ENCODE measurements at regions not wholly inside any gene's neighbourhood (a gene's known extent, or its start where the extent isn't known, plus 50 kb on each side); places are given as distances from the start of the nearest gene placed in this dataset.

DNA sequence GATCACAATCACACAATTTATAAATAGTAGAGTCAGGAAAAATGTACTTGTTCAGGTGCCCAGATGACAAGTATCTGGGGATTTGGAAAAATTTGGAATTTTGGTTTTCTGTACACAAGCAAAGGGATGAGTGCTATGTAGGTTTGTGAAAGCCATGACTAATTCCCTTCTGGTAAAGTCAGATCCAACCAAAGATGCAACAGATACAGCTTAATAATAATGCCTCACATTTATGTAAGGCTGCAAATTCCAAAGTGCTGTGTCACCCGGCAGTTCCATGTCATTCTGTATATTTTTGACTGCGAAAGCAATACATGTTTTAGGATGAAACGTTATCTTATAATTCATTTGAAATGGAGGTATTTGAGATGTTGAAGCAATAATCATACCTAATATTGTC lies 102.7 kb upstream of the AGBL1 start:
- DNase-seq (ENCODE audit: low read depth in 2 of 2) = no peak

DNA sequence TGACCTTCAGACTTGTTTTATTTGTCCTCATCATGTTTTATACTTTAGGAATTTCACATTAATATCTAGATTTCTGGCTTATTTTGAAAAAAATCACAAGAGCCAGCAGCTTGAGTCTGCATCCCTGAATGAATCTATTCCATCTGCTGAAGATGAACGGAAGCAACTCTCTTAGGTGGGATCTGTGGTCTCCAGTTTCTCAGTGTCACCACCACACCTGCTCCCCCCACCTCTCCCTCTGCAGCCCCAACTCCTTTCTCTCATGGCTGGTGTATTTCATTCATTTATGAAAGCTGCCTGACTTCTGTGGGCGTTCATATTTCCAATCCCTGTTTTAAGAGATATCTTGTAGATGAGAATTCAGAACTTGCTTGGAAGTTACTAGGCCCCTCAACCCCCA lies 102.1 kb upstream of the AGBL1 start:
- DNase-seq (ENCODE audit: low read depth in 2 of 2) = no peak

- DNase-seq (ENCODE audit: low read depth in 2 of 2) = no peak
Measured at GRCh38 chr15:85979929-85980328, 99.7 kb upstream of the AGBL1 start.

GRCh38 chr15:85980946-85981345 lies 98.7 kb upstream of the AGBL1 start:
- DNase-seq (ENCODE audit: low read depth in 2 of 2) = no peak

GRCh38 chr15:85984241-85984640 lies 95.4 kb upstream of the AGBL1 start:
- DNase-seq (ENCODE audit: low read depth in 2 of 2) = no peak

DNA sequence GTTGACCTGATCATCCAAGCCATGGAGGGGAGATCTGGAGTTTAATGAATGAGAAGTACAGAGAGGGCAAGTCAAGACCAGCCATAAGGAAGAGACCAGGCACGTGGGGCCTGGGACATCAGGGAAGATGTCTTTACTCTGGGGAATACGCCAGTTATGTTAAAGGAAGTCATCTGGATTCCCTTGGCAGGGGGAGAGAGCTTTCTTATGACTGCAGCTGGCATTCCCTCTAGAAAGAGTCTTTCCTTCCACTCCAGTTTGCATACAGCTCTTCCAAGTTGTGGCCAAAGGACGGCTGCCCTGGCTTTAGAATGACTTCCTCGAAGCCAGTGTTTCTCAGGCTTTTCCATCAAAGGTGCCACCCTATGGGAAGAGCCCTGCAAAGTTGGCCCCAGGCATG lies 93.6 kb upstream of the AGBL1 start:
- no peak for DNase-seq (ENCODE audit: low read depth in 2 of 2)

- DNase-seq (ENCODE audit: low read depth in 2 of 2) = no peak
Measured at GRCh38 chr15:85986741-85987140, 92.9 kb upstream of the AGBL1 start.

- DNase-seq (ENCODE audit: low read depth in 2 of 2) = no peak
Measured at GRCh38 chr15:85988741-85989140, 90.9 kb upstream of the AGBL1 start.

GRCh38 chr15:85992224-85992623 lies 87.4 kb upstream of the AGBL1 start:
- no peak for DNase-seq (ENCODE audit: low read depth in 2 of 2)

GRCh38 chr15:85993116-85993515 lies 86.6 kb upstream of the AGBL1 start:
- no peak for DNase-seq (ENCODE audit: low read depth in 2 of 2)

DNA sequence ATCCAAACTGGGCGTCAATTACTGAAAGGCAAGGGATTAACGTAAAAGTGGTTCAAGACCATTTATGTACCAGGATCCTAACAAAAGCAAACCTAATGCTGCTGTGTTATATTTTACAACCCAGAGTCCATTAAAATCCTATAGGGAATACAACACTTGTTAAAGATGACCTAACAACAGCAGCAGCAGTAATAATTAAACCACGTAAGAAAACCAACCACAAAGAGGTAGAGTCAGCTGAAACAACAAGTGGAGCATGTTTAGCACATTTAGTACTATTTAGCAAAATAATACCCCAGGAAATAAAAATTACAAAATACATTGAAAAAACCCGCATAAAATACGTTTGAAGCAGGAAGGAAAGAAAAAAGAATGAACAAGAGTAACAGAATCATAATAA lies 82.1 kb upstream of the AGBL1 start:
- no peak for DNase-seq (ENCODE audit: low read depth in 2 of 2)

DNA sequence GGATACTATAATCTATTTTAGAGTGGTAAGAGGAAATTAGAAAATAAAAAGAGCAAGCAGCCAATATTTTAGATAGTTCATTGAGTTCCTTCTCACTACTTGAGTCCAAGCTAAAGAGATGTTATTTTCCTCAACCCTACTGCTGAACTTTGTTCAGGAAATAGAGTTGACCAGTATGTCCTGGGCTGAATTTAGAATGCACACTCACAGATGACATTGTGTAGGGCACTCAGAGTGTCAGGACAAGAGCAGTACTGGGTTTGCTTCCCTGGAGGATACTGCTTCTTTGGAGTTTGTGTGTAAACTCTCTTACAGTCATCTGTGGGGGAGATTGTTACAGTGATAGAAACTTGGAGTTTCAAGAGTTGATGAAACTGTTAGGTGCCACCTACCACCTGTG lies 80.0 kb upstream of the AGBL1 start:
- DNase-seq (ENCODE audit: low read depth in 2 of 2) = no peak

- DNase-seq (ENCODE audit: low read depth in 2 of 2) = no peak
Measured at GRCh38 chr15:86001200-86001599, 78.5 kb upstream of the AGBL1 start.

DNA sequence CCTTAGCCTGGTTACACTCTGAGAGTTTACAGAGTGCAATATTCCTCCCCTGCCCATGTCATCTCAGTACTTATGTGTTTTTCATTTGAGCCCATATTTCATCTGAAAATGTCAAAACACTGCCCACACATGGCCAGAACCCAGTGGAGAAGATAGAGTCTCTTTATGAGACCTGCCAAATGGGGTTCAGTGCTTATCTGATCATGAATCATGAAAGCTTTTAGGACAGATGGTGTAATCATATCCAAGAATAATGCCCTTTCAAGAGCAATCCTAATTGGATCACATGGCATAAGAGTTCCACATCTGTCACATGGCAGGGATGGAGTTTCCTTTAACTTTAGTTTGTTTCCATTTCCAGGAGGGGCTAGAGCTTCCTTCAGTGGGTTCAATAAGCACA lies 77.2 kb upstream of the AGBL1 start:
- no peak for DNase-seq (ENCODE audit: low read depth in 2 of 2)

DNA sequence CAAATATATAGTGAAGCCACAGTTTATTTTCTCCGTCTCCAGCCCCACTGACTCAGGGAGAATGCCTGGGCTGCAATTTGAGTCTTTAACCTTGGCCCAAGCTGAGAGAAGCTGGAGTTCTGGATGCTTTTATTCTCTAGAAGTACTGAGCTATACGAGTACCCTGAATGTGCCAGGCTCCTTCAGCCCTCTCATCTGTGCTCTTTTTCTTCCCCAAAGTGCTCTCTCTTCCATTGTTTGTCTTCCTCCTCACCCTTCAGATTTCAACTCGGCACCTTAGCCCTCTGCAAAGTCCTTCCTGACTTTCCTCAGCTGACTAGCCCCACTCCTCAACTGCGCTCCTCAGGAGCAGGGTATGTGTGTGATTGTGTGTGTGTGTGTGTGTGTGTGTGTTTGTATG lies 75.6 kb upstream of the AGBL1 start:
- no peak for DNase-seq (ENCODE audit: low read depth in 2 of 2)

DNA sequence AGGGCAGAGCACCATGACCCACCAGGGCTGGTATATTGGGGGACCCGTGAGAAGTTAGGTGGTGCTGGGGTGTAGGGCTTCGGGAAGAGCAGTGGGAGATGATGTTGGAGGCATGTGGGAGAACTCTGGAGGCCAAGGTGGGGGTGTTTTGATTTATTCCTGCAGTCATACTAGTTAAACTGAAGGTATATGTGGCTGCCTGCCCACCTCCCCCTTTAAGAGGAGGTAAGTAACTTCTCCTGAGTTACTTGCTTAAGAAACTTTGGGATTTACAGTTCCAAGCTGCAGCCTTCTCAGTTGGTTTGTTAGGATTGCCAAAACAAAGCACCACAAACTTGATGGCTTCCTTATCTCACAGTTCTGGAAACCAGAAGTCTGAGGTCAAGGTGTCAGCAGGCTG lies 73.1 kb upstream of the AGBL1 start:
- DNase-seq (ENCODE audit: low read depth in 2 of 2) = no peak

GRCh38 chr15:86009727-86010126 lies 69.9 kb upstream of the AGBL1 start:
- no peak for DNase-seq (ENCODE audit: low read depth in 2 of 2)

DNA sequence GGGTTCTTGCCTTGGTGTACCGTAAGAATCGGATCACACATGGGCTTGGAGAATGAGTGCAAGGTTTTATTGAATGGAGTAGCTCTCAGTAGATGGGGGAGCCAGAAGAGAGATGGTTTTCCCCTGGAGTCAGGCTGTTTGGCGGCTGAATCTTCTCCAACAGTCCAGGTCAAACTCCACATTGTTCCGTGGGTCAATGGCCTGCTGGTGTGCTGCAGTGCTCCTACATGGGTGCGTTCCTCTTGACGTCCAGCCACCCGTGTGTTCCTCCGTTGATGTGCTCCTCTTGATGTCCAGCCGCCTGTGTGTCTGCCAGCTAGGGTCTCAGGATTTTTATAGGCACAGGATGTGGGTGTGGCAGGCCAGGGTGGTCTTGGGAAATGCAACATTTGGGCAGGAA lies 69.3 kb upstream of the AGBL1 start:
- no peak for DNase-seq (ENCODE audit: low read depth in 2 of 2)

GRCh38 chr15:86010891-86011290 lies 68.8 kb upstream of the AGBL1 start:
- no peak for DNase-seq (ENCODE audit: low read depth in 2 of 2)

DNA sequence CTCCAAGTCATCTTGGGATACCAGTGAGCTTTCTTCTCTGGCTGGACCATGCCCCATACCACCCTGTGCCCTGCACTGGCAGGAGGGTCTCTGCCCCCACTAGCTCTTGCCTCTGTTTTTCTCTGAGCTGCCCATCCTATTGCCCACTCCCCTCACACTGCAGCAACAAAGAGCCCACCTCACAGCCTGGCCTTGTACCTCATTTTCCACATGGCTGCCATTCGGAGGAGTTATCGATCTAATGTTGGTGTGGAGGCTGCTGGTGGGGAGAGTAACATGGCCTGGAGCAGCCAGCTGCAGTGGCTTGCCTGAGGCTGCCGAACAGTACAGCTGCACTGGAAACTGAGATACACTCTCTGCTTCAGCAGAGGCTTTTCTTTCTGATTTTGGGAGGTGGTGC lies 65.7 kb upstream of the AGBL1 start:
- DNase-seq (ENCODE audit: low read depth in 2 of 2) = no peak

GRCh38 chr15:86016750-86017149 lies 62.9 kb upstream of the AGBL1 start:
- no peak for DNase-seq (ENCODE audit: low read depth in 2 of 2)

DNA sequence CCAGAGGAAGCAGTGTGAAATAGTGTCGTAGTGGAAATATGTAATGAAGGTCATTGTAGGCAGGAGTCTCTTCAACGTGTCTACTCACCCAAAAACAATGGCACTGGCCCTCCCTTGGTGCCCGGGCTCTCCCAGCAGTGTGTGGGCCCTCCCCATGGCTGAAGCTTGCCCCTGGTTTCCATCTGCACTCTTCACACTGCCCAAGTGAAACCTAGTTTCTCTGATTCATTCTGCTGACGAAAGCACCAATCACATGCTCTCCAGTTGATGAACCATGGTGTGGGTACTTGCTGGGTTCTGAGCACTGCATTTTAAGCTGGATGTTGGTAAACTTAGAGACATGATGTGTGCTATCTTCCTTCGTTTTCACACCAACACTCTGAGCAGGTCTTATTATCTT lies 61.0 kb upstream of the AGBL1 start:
- DNase-seq (ENCODE audit: low read depth in 2 of 2) = no peak

GRCh38 chr15:86021281-86022264 lies 58.1 kb upstream of the AGBL1 start:
- DNase-seq (ENCODE audit: low read depth in 2 of 2) = no peak

DNA sequence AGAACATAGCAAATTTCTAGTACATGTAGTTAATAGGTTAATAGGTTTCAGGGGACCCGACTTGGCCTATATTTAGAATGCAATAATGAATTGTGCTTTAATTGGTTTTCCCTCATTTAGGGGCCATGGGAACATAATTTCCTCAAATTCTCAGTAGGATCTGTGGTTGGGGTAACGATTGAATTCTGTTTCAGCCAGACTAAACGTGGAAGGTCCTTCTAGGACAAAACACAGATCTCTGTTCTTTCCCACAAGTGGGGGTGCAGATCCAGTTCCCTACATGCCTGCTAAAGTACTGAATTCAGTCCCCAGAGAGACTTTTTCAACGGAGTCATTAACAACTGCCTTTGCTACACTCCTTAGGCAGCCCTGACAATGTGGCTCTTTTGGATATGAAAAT lies 50.7 kb upstream of the AGBL1 start:
- no peak for DNase-seq (ENCODE audit: low read depth in 2 of 2)
